KG1 (cell line): ENCODE measurements at regions not wholly inside any gene's neighbourhood (a gene's known extent, or its start where the extent isn't known, plus 50 kb on each side); places are given as distances from the start of the nearest gene placed in this dataset.

Experiments
- DNase-seq: peaks from one replicate; lab custom pipeline; 2025; lab: John Stamatoyannopoulos, UW

- DNase-seq: no peak
Measured at GRCh38 chr3:106758459-106758858, 618.8 kb upstream of the CCDC54 start.

- DNase-seq: no peak
Measured at GRCh38 chr3:106759731-106760130, 617.5 kb upstream of the CCDC54 start.

GRCh38 chr3:106765342-106765741, 611.9 kb upstream of the CCDC54 start:
- no peak for DNase-seq

DNA sequence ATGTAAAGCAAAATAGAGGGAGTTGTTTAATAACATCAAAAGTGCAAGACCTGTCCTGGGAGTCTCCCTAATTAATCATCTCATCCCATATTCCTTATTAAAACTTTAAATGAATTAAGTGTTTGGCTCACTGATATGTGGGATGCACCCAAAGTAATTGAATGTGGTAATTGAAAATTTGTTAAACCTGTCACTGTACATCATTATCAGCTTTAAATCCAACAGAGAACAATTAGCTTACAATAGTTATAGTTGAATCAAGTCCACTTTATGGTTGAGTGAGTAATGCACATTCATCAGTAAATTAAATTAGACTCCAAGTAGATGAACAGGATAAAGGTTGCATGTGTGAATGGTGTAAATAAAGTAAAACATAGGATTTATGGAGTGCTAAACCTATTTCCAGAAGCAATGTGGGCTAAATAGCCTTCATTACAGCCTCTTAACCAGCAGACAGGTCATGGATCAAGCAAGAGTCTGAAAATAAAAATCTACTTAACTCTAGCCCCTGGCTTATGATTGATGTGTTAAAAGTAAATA, 608.2 kb upstream of the CCDC54 start:
- no peak for DNase-seq

DNA sequence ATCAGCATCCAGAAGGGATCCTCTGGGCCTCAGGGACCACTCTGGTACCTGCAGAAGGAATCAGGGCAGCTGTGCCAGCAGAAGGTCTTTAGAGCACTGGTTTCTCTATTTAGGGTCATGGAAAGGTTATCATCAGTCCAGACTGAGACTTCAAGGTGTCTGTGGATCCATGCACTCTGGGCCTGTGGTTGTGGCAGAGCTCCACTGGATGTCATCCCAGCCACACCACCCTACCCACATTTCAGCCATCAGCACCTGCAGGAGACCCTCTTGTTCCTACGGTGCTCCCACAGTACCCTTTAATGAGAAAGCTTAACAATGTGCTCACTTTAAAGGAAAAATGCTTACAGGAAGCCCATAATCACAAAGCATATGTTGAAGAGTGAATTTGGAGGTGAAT, 603.4 kb upstream of the CCDC54 start:
- DNase-seq: no peak

GRCh38 chr3:106783231-106783630, 594.0 kb upstream of the CCDC54 start:
- no peak for DNase-seq

- no peak for DNase-seq
Measured at GRCh38 chr3:106789276-106789675, 588.0 kb upstream of the CCDC54 start.

DNA sequence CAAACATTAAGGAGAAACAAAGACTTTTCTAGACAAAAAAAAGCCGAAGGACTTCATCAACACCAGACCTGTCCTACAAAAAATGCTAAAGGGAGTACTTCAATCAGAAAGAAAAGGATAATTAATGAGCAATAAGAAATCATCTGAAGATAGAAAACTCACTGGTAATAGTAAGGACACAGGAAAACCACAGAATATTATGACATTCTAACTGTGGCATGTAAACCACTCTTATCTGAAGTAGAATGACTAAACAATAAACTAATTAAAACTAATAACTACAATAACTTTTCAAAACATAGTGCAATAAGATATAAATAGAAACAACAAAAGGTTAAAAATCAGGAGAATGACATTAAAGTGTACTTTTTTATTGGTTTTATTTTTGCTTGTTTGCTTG, 584.5 kb upstream of the CCDC54 start:
- no peak for DNase-seq

DNA sequence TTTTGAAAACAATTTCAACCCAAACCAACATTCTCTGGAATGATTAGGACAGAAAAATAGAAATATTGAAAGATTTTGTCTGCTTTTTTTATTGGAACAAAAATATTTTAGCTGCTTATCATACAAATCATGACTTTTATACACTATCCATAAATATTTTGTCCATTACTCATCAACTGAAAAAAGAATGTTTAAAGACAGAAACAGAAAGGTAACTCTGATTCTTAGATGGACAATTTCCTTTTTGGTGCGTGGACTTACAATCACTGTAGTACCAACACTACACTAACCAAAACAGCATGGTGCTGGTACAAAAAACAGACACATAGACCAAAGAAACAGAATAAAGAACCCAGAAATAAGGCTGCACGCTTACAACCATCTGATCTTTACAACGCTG, 582.8 kb upstream of the CCDC54 start:
- DNase-seq: no peak

- no peak for DNase-seq
Measured at GRCh38 chr3:106795553-106795952, 581.7 kb upstream of the CCDC54 start.

- no peak for DNase-seq
Measured at GRCh38 chr3:106797461-106797860, 579.8 kb upstream of the CCDC54 start.

GRCh38 chr3:106805625-106806024, 571.6 kb upstream of the CCDC54 start:
- no peak for DNase-seq

GRCh38 chr3:106806964-106807363, 570.3 kb upstream of the CCDC54 start:
- DNase-seq: no peak

DNA sequence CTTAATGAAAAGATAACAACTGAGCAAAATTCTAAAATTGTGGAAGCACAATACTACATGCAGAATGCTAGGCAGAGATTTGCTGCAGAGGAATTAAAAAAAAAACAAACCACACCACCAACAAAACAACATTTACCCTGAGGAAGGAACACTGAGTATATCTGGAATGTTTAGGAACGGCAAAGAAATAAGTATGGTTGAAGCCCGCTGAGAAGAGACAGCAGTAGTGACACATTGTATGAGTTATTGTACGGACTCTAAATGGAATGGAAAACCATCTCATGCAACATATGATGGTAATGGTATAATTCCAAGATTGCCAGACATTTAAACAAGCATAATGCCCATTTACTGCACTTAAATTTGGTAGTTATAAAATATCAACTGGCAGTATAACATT, 568.2 kb upstream of the CCDC54 start:
- no peak for DNase-seq

- no peak for DNase-seq
Measured at GRCh38 chr3:106809623-106810299, 567.5 kb upstream of the CCDC54 start.

DNA sequence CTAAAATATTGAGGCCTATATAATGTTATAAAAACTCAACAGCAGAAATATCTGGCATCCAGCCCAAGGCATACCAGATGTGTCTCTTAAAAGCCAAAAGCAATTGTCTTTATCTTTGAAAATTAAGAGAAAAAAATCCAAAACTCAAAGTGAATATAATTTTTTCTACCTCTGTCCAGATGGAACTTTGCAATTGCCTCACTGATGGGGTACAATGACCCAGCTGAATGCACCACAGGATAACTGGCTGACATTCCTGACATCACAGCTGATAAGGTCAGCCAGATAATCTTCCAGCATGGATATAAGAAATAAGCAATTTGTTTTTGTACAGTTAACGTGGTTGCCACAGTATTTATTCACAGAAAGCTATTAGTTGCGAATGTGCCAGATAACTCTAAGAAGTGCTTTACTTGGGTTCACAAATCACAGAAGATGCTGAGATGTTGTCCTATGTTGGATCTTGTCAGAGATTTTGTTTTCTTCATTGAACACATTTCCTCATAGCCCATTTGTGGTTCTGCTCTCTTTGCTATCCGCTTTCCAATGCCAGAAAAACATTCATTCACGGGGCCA, 566.9 kb upstream of the CCDC54 start:
- no peak for DNase-seq

DNA sequence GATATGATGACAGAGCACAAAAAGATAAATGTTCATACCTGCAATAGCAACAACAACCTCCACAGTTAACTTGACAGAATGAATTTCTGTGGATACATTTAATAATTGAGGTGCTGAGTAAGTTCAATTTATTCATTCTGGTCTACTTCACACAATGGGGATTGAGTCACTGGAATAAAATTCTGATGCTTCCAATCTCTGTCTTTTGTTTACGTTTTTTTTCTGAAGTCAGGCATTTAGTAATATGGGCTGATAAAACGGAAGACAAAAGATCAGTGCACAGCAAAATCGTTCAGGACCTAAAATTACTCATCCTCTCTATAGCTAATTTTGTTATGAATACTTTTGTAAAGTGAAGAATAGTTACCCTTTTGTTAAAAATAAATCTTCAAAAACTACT, 565.9 kb upstream of the CCDC54 start:
- no peak for DNase-seq

DNA sequence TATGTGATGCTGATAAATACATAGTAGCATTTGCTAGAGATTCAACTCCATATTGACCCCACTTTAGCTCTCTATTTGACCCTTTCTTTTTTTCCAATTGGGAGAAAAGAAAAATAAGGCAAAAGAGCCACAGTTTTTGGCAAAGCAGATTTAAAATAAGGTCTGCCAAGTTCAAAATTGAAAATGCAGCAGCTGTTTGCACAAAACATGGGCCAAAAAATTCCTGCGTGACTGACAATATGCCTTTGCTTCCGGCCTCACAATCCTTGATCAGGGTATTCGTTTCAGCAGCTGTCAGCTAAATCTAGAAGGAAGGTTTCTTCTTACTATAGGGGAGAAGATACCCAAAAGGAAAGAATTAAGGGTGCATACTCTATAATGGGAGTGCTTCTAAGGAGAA, 563.5 kb upstream of the CCDC54 start:
- no peak for DNase-seq

GRCh38 chr3:106814231-106814630, 563.0 kb upstream of the CCDC54 start:
- no peak for DNase-seq

GRCh38 chr3:106816838-106817237, 560.4 kb upstream of the CCDC54 start:
- no peak for DNase-seq

- DNase-seq: no peak
Measured at GRCh38 chr3:106817706-106818105, 559.5 kb upstream of the CCDC54 start.

DNA sequence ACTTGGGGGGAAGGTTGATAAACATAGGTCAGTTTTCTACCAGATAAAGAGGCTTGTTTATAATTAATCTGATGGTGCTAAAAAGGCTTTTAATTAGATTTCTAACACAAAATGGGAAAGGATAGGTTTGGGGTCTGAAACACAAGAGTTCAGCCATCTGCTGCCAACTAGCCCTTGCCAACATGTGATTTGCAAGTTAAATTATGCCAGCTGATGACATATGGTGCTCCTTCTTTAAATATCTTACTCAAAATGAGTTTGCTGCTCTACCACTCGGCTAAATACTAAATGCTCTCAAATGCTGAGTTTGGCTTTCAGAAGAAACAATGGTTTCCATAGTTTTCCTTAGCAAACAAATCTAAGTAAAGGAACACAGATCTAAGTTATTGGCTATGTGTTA, 557.8 kb upstream of the CCDC54 start:
- no peak for DNase-seq

DNA sequence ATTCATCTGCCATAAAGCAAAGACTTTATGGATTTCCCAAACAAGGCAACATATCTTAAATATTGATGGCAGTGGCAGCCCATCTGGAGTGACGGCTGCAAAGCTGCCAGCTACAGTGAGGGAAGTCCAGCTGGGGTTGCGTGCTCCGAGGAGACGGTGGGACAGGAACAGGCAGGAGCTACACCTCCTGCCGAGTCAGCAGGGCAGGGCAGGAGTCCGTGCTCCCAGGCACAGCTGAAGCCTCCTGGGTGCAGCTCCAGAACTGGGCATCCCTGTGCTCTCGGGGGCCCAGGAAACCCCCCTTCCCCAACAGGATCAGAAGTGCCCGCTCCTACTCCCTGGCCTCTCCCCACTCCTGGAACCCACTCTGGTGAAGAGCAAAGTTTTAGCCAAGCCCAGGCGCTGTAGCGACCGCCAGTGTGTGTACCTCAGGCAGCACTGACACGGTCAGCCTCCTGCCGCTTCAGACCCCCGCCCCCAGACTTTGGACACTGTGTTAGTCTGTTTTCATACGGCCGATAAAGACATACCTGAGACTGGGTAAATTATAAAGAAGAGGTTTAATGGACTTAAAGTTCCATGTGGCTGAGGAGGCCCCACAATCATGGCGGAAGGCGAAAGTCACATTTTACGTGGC, 556.4 kb upstream of the CCDC54 start:
- DNase-seq: no peak
